Panc1 (cell line): ENCODE measurements at regions not wholly inside any gene's neighbourhood (a gene's known extent, or its start where the extent isn't known, plus 50 kb on each side); places are given as distances from the start of the nearest gene placed in this dataset.

ENCODE experiments used
- ATAC-seq: fragments of 200-7000 bp; cut with Tn5 transposase; 2 replicates; pipeline ENCODE4 v1.9.1; 2020; ENCODE audit warnings: mild to moderate bottlenecking, moderate library complexity
- BruUV-seq: library from RNA; stranded (reverse); fragments of 400-500 nt; replicated peaks from 2 replicates; lab custom pipeline; 2021; lab: Mats Ljungman, UMichigan
- CTCF ChIA-PET: fragments of 300-600 bp; sonication (Branson Sonifier 250); formaldehyde crosslinking; loops from one replicate; lab custom pipeline; 2022; ENCODE audit warnings: antibody characterized with exemption; lab: Charles Lee
- POLR2A ChIA-PET: fragments of 300-600 bp; sonication (Branson Sonifier 250); formaldehyde crosslinking; loops from one replicate; lab custom pipeline; 2022; ENCODE audit warnings: antibody characterized with exemption; lab: Charles Lee
- DNase-seq: peaks from one replicate; pipeline ENCODE4 v3.0.0-alpha.2; 2010; ENCODE audit warnings: low read depth, low spot score
- H3K27ac ChIP-seq: 2 replicates; pipeline ENCODE4 v1.5.1; 2011; ENCODE audit warnings: mild to moderate bottlenecking, low read length, inconsistent platforms
- H3K27me3 ChIP-seq: fragments of 200-500 bp; sonication (Bioruptor generic); 2 replicates; pipeline ENCODE4 v1.6.0; 2014; ENCODE audit warnings: low read length, inconsistent platforms; ENCODE audit not compliant: control insufficient read depth, insufficient read depth
- H3K36me3 ChIP-seq: fragments of 200-500 bp; sonication (Bioruptor generic); 2 replicates; pipeline ENCODE4 v1.5.1; 2014; ENCODE audit warnings: inconsistent platforms, mild to moderate bottlenecking, low read length, moderate library complexity; ENCODE audit not compliant: control insufficient read depth, insufficient read depth
- H3K4me1 ChIP-seq: 2 replicates; pipeline ENCODE4 v1.5.1; 2011; ENCODE audit warnings: inconsistent platforms, mild to moderate bottlenecking, low read length, moderate library complexity; ENCODE audit not compliant: control insufficient read depth, insufficient read depth
- H3K4me3 ChIP-seq, 2 experiments: 2 replicates each; pipeline ENCODE4 v1.5.1; 2011 to 2012; ENCODE audit warnings: low read depth in 2 of 2, low read length in 2 of 2, mild to moderate bottlenecking in 2 of 2, inconsistent platforms in 1 of 2, moderate library complexity in 1 of 2
- H3K9me3 ChIP-seq: fragments of 200-500 bp; sonication (Bioruptor generic); 2 replicates; pipeline ENCODE4 v1.5.1; 2014; ENCODE audit warnings: low read depth, mild to moderate bottlenecking, inconsistent platforms, low read length, moderate library complexity; ENCODE audit not compliant: control insufficient read depth, insufficient read depth
- POLR2AphosphoS5 ChIP-seq: IDR thresholded peaks from 2 replicates; pipeline ENCODE4 v1.6.1; 2012; ENCODE audit warnings: mild to moderate bottlenecking, low read depth, low read length, moderate library complexity
- SIN3A ChIP-seq: IDR thresholded peaks from 2 replicates; pipeline ENCODE4 v1.6.1; 2012; ENCODE audit warnings: low read depth, mild to moderate bottlenecking, low read length, moderate library complexity, borderline replicate concordance; ENCODE audit not compliant: insufficient read depth
- TCF7L2 ChIP-seq: IDR thresholded peaks from 2 replicates; pipeline ENCODE4 v1.6.1; 2011; ENCODE audit warnings: mild to moderate bottlenecking, low read depth, low read length, inconsistent platforms
- in situ Hi-C: cut with HindIII; loops from 2 replicates; pipeline ENCODE4 v1.10.0; 2016; ENCODE audit warnings: low sequenced_read_pairs, low pct_unique_long_range_greater_than_20kb
- intact Hi-C: fragments of 100-400 bp; cut with micrococcal nuclease; formaldehyde crosslinking; loops from one replicate; pipeline ENCODE4 v1.10.0; 2022; ENCODE audit not compliant: unreplicated experiment
- TF ChIP-seq, protein P1 (sequence below): fragments of 450-650 bp; IDR thresholded peaks from 2 replicates; pipeline ENCODE4 v1.5.1; 2017; ENCODE audit warnings: mild to moderate bottlenecking
- TF ChIP-seq, protein P2 (sequence below), 2 experiments: IDR thresholded peaks; 2 replicates each; pipeline ENCODE4 v1.6.1; 2011 to 2012; ENCODE audit warnings: low read depth in 2 of 2, control low read depth in 1 of 2, low read length in 1 of 2, mild to moderate bottlenecking in 1 of 2, moderate library complexity in 1 of 2; ENCODE audit not compliant: insufficient read depth in 1 of 2

DNA sequence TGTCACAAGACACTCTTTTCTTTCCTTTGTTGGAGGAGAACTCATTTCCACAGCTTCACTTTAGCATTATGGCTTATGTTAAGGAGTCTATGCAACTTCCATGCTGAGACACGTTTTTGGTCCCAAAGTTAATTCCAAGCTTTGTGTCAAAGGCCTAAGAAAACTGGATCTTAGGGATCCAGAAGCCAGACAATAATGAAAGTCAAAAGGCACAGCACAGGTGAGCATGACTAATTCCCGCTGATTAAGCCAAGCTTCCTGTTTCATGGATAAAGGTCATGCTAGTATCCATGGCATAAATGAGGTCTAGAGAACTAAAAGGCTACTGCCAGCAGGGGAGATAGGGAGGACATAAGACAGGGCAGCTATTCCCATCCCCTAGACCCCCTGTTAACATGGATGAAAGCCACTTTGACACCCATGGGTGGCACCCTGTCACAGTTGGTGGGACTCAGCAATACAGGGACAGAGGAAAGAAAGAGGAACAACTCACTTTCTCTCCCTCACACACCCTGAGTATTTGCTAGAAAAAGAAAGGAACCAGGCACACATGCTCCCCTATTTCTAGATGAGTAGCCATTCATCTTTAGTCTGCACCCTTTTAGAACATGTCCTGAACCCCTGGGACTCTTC lies 438.1 kb upstream of the CDH9 start:
- CTCF ChIA-PET: no interaction called here
- TF ChIP-seq, protein P1, sequence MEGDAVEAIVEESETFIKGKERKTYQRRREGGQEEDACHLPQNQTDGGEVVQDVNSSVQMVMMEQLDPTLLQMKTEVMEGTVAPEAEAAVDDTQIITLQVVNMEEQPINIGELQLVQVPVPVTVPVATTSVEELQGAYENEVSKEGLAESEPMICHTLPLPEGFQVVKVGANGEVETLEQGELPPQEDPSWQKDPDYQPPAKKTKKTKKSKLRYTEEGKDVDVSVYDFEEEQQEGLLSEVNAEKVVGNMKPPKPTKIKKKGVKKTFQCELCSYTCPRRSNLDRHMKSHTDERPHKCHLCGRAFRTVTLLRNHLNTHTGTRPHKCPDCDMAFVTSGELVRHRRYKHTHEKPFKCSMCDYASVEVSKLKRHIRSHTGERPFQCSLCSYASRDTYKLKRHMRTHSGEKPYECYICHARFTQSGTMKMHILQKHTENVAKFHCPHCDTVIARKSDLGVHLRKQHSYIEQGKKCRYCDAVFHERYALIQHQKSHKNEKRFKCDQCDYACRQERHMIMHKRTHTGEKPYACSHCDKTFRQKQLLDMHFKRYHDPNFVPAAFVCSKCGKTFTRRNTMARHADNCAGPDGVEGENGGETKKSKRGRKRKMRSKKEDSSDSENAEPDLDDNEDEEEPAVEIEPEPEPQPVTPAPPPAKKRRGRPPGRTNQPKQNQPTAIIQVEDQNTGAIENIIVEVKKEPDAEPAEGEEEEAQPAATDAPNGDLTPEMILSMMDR: no peak
- TF ChIP-seq POLR2AphosphoS5: no peak
- TF ChIP-seq SIN3A: no peak
- TF ChIP-seq, protein P2, sequence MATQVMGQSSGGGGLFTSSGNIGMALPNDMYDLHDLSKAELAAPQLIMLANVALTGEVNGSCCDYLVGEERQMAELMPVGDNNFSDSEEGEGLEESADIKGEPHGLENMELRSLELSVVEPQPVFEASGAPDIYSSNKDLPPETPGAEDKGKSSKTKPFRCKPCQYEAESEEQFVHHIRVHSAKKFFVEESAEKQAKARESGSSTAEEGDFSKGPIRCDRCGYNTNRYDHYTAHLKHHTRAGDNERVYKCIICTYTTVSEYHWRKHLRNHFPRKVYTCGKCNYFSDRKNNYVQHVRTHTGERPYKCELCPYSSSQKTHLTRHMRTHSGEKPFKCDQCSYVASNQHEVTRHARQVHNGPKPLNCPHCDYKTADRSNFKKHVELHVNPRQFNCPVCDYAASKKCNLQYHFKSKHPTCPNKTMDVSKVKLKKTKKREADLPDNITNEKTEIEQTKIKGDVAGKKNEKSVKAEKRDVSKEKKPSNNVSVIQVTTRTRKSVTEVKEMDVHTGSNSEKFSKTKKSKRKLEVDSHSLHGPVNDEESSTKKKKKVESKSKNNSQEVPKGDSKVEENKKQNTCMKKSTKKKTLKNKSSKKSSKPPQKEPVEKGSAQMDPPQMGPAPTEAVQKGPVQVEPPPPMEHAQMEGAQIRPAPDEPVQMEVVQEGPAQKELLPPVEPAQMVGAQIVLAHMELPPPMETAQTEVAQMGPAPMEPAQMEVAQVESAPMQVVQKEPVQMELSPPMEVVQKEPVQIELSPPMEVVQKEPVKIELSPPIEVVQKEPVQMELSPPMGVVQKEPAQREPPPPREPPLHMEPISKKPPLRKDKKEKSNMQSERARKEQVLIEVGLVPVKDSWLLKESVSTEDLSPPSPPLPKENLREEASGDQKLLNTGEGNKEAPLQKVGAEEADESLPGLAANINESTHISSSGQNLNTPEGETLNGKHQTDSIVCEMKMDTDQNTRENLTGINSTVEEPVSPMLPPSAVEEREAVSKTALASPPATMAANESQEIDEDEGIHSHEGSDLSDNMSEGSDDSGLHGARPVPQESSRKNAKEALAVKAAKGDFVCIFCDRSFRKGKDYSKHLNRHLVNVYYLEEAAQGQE (IDR thresholded peaks at IDR 0.05; ENCODE audit: insufficient read depth in 1 of 2, low read depth in 2 of 2, low read length in 1 of 2): no peak
- no peak for TF ChIP-seq TCF7L2
- no peak for ATAC-seq
- intact Hi-C loops (no loop called here), in situ Hi-C loops (no loop called here)
- no TSS peak for BruUV-seq
- H3K4me1 ChIP-seq: no peaks in the 10 kb centered on the region
- H3K36me3 ChIP-seq: no peaks in the 10 kb centered on the region
- peaks cover 7% of the 10 kb centered on the region; the same call in 1 of the 2 replicates for H3K9me3 ChIP-seq
- H3K27me3 ChIP-seq: no peaks in the 10 kb centered on the region
- POLR2A ChIA-PET: no interaction called here
- DNase-seq: no peak
- no peak overlapping the region for H3K4me3 ChIP-seq
- no peak overlapping the region for H3K27ac ChIP-seq

DNA sequence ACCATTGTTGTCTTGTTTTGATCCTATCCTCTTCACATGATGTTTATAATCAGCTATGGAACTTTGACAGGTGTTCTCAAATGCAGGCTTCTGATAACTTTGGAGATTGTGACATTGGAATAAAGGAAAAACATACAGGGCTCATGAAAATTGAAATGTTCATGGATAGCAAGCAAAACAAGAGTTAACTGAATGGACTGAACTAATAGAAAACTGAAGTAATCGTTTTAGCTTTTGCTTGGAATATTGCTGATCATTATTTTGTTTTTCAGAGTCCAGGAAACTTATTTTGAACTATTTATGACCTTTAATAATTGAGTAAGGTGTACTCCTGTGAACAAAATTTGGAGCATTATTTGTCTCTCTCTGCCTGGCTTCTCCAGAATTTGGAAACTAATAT lies 436.7 kb upstream of the CDH9 start:
- CTCF ChIA-PET: no interaction called here
- ATAC-seq: no peak
- POLR2A ChIA-PET: no interaction called here

More for the DNA sequence above, 436.7 kb upstream of the CDH9 start:
- Histone ChIP-seq H3K27ac (no peak overlapping the region), H3K4me1 (no peaks in the 10 kb centered on the region), H3K4me3 (no peak overlapping the region), H3K9me3 (peaks cover 7% of the 10 kb centered on the region; the same call in 1 of the 2 replicates), H3K27me3 (no peaks in the 10 kb centered on the region), H3K36me3 (no peaks in the 10 kb centered on the region)
- in situ Hi-C loops (no loop called here), intact Hi-C loops (no loop called here)
- DNase-seq: no peak
- TF ChIP-seq, protein P1: no peak
- TF ChIP-seq SIN3A (no peak), TCF7L2 (no peak), POLR2AphosphoS5 (no peak)
- TF ChIP-seq, protein P2 (IDR thresholded peaks at IDR 0.05; ENCODE audit: insufficient read depth in 1 of 2, low read depth in 2 of 2, low read length in 1 of 2): no peak
- BruUV-seq: no TSS peak
